Uterus (tissue), 3 donors: ENCODE measurements at regions not wholly inside any gene's neighbourhood (a gene's known extent, or its start where the extent isn't known, plus 50 kb on each side); places are given as distances from the start of the nearest gene placed in this dataset.

Source experiments
- DNase-seq, 2 donors: peaks; one replicate each; pipeline ENCODE4 v3.0.0-alpha.2; 2019 to 2020
- H3K27ac ChIP-seq, 2 donors: fragments of 200-600 bp; sonication (generic); 1 replicate in 1 of 2; 2 replicates in 1 of 2; pipeline ENCODE4 v1.5.1; 2016 to 2018
- H3K27me3 ChIP-seq, 2 donors: fragments of 200-600 bp; sonication (generic); one replicate each; pipeline ENCODE4 v1.5.1; 2018 to 2019; ENCODE audit warnings: control low read depth in 1 of 2
- H3K36me3 ChIP-seq, 2 donors: fragments of 200-600 bp; sonication (generic); one replicate each; pipeline ENCODE4 v1.5.1; 2019; ENCODE audit warnings: control low read depth in 1 of 2
- H3K4me1 ChIP-seq, 2 donors: fragments of 200-600 bp; sonication (generic); one replicate each; pipeline ENCODE4 v1.5.1; 2018 to 2019; ENCODE audit warnings: control low read depth in 1 of 2
- H3K4me3 ChIP-seq, 2 donors: fragments of 200-600 bp; sonication (generic); 1 replicate in 1 of 2; 2 replicates in 1 of 2; pipeline ENCODE4 v1.5.1; 2018 to 2019; ENCODE audit warnings: mild to moderate bottlenecking in 1 of 2
- H3K9me3 ChIP-seq, 2 donors: fragments of 200-600 bp; sonication (generic); one replicate each; pipeline ENCODE4 v1.5.1; 2019; ENCODE audit warnings: control low read depth in 1 of 2
- CTCF ChIP-seq, 4 experiments: fragments of 200-600 bp in 2 of 4; fragments of 450-650 bp in 2 of 4; sonication (generic) in 2 of 4; IDR thresholded peaks; one replicate each; pipeline ENCODE4 v1.5.1; 2016 to 2019; ENCODE audit warnings: antibody characterized with exemption in 4 of 4, mild to moderate bottlenecking in 2 of 4, moderate library complexity in 1 of 4
- POLR2A ChIP-seq, 2 donors: fragments of 450-650 bp; IDR thresholded peaks; one replicate each; pipeline ENCODE4 v1.6.1; 2016; ENCODE audit warnings: antibody characterized with exemption in 2 of 2, mild to moderate bottlenecking in 1 of 2, moderate library complexity in 1 of 2
- intact Hi-C: fragments of 100-400 bp; cut with DNase I; formaldehyde crosslinking; loops from one replicate; pipeline ENCODE4 v1.15.1; 2023; ENCODE audit warnings: low total_unique reads
- donor health status: DM: yes; HTN: yes; CAD: no.

GRCh38 chr1:57889676-57890320, 465.9 kb upstream of the DAB1 start:
- Histone ChIP-seq H3K36me3 (no peaks in the 10 kb centered on the region), H3K4me3 (no peak overlapping the region), H3K27ac (no peak overlapping the region), H3K4me1 (no peaks in the 10 kb centered on the region), H3K9me3 (no peaks in the 10 kb centered on the region), H3K27me3 (no peaks in the 10 kb centered on the region)
- DNase-seq = no peak
- TF ChIP-seq POLR2A (IDR thresholded peaks at IDR 0.05) = no peak
- TF ChIP-seq CTCF (IDR thresholded peaks at IDR 0.05) = no peak
- intact Hi-C loops = no loop called here

- DNase-seq = no peak
- Histone ChIP-seq H3K36me3 (no peaks in the 10 kb centered on the region), H3K4me3 (no peak overlapping the region), H3K4me1 (no peaks in the 10 kb centered on the region), H3K27me3 (no peaks in the 10 kb centered on the region), H3K27ac (no peak overlapping the region), H3K9me3 (no peaks in the 10 kb centered on the region)
- TF ChIP-seq POLR2A (IDR thresholded peaks at IDR 0.05) (no peak), CTCF (IDR thresholded peaks at IDR 0.05) (no peak)
- intact Hi-C loops = no loop called here
Measured at GRCh38 chr1:57887964-57888491, 464.2 kb upstream of the DAB1 start.

GRCh38 chr1:57886376-57886775, 462.5 kb upstream of the DAB1 start:
- no peaks in the 10 kb centered on the region for H3K27me3 ChIP-seq
- no peak for DNase-seq
- no peaks in the 10 kb centered on the region for H3K4me1 ChIP-seq
- intact Hi-C loops = no loop called here
- no peak overlapping the region for H3K27ac ChIP-seq
- no peaks in the 10 kb centered on the region for H3K9me3 ChIP-seq
- no peak overlapping the region for H3K4me3 ChIP-seq
- no peak for TF ChIP-seq POLR2A (IDR thresholded peaks at IDR 0.05)
- TF ChIP-seq CTCF (IDR thresholded peaks at IDR 0.05) = no peak
- H3K36me3 ChIP-seq = no peaks in the 10 kb centered on the region

GRCh38 chr1:57883642-57883995, 459.8 kb upstream of the DAB1 start:
- no peak overlapping the region for H3K27ac ChIP-seq
- no peak overlapping the region for H3K4me3 ChIP-seq
- TF ChIP-seq CTCF (IDR thresholded peaks at IDR 0.05) (no peak), POLR2A (IDR thresholded peaks at IDR 0.05) (no peak)
- H3K27me3 ChIP-seq = no peaks in the 10 kb centered on the region
- no peak for DNase-seq
- no peaks in the 10 kb centered on the region for H3K9me3 ChIP-seq
- H3K4me1 ChIP-seq = no peaks in the 10 kb centered on the region
- H3K36me3 ChIP-seq = no peaks in the 10 kb centered on the region
- intact Hi-C loops = no loop called here

- no peaks in the 10 kb centered on the region for H3K4me1 ChIP-seq
- H3K27ac ChIP-seq = no peak overlapping the region
- no peaks in the 10 kb centered on the region for H3K27me3 ChIP-seq
- no peak overlapping the region for H3K4me3 ChIP-seq
- no peaks in the 10 kb centered on the region for H3K36me3 ChIP-seq
- intact Hi-C loops = no loop called here
- no peaks in the 10 kb centered on the region for H3K9me3 ChIP-seq
- DNase-seq = no peak
- TF ChIP-seq CTCF (IDR thresholded peaks at IDR 0.05) (no peak), POLR2A (IDR thresholded peaks at IDR 0.05) (no peak)
Measured at GRCh38 chr1:57882934-57883641, 459.2 kb upstream of the DAB1 start.
